ENCODE measurements at regions not wholly inside any gene's neighbourhood (a gene's known extent, or its start where the extent isn't known, plus 50 kb on each side); places are given as distances from the start of the nearest gene placed in this dataset.
"Not testable (repeated sequence)": the region's sequence is repeated elsewhere in the genome, so short reads cannot be mapped to it uniquely, and the experiment has no call there.

DNA sequence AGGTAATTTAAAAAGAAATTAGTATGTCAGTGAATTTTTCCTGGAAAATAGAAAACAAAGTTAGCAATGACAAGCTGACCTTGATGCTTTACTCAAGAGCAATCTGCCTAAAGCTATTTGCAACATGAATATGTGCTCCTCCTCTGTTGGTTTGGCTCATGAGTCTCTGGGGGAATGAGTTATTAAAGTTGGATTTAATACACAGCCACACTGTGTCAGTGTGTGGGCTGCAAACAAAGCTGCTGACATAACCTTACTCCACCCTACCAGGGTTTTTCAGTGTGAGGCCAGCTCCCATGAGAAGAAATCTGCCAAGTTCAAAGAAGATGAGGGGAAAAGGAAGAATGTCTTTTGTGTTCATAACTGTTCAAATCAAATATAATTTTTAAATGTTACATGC, 280.5 kb downstream of the TLL1 start:
- DNase-seq, result no peak

DNA sequence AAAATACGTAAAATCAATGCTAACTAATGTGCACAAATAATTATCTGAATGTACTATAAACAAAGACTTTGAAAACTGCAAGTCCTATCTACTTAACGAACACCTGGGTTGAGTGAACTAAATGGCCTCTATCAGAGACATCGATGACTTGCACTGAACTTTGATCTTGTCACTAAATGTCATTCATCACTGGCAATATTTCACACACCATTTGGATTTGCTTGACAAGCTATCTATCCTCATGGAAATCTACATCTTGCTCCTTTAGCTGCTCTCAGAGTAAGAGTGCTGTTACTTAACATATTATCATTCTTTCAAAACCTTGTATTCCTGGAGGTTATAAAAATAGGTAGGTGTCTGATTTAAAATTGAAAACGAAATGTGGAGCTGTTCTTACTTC, 289.3 kb downstream of the TLL1 start:
- DNase-seq, result no peak

DNA sequence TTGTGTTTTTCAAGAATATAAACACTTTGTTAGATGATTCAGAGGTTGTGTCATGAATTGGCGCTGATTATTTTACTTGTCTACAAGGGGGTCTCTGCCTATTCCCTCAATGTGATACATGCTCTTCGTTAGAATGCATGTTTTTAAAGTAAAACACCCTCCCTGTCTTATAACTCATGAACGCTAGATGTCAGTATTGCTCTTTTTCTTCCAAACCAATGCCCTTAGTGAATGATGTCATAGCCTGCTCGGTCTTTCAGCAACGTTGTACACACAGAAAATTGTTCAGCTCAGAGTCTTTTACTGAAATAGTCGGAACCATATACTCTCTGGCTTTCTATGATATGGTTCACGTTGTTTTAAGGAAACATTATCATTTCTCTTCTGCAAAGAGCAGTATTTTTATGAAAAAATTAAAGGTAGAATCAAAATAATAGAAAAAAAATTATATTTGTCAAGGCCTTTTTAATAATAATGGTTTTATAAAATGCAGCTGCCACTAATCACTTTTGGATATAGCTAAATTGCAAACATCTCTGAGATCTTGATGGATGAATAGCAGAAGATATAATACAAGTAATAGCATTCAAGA, 292.9 kb downstream of the TLL1 start:
- DNase-seq, result peak; percentile 34

DNA sequence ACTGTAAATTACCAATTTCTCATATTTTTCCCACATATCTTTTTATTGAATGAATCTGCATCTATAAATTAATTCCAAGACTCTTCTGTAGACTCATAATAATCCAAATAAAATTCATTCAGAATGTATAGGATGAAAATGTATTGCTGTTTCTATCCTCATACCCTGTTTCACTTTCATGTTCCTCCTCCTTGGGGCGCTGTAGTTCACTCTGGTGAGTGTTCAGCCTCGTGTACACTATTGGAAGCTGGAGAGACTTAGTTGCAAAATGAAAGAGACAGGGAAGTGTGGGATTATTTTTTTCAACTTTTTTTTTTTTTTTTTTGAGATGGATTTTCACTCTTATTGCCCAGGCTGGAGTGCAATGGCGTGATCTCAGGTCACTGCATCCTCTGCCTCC, 296.1 kb downstream of the TLL1 start:
- DNase-seq, result no peak

DNA sequence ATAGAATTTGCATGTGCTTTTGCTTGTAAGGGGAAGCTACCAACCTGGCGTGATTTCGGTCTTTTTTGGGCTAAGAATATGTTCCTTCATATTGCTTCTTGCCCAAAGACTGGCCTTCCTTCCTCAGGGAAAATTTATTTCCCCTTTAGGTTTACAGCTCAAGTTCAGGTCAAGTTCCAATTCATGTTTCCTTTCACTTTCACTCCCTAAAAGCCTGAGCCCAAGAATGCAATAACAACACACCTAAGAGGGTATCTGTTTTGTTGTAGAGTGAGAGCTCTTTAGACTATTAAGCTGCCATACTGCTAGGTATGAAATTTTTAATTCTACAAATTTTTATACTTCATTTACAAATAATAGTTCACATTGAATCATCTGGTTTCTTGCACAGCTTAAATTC, 299.6 kb downstream of the TLL1 start:
- DNase-seq, result no peak

DNA sequence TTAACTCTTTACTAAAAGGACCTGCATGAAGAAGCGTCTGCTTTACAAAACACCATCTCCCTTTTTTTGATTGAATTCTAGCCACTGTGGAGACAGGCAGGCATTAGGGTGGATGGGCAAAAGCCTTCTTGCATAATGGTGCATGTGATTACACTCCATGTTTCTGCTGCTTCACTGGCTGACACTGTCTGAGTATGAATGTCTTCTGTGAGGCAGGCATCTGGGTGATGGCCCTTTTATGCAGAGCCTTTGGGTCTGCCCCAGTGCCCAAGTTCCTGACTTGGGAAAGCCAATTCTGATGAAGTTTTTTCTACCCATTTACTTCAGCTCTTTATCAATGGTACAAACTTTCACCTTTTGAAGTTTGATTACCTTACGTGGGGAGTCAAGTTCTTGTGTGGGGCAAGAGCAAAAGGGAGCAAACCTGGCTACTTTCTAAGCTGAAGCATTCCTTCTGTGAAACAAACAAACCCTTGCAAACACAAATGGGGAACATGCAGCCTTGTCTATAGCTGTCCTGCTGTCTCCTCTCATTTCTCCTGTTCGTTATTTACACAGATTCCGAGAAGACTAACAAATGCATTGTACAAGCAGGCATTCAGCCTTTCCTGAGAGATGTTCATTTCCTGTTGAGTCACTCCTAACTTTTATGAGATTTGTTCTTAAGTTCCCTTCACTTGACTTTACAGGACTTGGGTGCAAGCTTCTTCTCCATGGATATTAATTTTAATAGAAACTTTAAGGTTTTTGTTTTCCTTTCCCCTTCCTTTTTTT, 301.9 kb downstream of the TLL1 start:
- no peak for DNase-seq

DNA sequence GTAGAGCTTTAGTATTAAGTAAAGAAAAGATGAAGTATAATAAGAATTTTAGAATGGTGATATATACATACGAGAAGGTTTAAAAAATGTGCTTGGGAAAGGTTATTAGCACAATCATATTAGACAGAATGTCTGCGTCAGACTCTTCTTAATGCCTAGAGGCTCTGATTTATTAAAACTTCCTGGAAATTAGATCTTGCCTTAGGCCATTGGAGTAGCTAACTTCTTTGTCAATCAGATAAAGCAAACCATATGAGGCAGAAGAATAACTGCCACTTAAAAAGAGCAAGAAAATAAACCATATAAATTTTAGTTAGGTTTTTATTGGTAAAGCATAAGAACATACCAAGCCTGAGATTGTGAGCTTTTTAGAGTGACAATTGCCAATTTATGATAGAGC, 309.1 kb downstream of the TLL1 start:
- DNase-seq, result no peak

DNA sequence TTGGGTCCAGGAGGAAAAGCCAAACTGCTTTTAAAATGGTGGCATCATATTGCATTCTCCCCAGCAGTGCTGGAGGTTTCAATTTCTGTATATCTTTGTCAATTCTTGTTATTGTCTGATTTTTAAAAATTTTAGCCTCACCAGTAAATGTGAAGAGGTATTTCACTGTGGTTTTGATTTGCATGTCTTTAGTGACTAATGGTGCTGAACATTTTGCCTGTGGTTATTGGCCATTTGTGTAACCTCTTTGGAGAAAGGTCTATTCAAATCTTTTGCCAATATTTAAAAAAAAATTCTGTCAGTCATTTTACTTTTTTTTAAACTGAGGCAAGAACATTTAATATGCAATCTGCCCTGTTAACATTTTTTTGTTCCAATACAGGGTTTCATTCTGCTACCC, 322.1 kb downstream of the TLL1 start:
- DNase-seq, result no peak

DNA sequence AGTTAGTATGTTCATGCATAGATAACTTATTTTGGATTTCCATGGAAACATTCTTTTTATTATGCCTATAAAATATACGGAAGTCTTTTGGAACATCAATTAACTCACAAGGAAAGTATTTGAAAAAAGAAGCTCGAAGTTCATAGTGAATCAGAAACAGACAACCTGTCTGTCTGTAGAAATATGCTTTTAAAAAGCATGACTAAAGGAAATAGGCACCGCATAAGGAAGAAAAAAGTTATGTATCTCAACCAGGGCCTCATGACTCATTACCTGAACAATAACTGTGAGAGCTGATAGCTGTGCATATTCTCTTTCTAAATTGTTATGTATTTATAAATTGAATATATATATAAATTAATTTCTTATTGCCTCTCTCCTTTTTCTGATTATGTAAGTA, 324.1 kb downstream of the TLL1 start:
- DNase-seq, result no peak

DNA sequence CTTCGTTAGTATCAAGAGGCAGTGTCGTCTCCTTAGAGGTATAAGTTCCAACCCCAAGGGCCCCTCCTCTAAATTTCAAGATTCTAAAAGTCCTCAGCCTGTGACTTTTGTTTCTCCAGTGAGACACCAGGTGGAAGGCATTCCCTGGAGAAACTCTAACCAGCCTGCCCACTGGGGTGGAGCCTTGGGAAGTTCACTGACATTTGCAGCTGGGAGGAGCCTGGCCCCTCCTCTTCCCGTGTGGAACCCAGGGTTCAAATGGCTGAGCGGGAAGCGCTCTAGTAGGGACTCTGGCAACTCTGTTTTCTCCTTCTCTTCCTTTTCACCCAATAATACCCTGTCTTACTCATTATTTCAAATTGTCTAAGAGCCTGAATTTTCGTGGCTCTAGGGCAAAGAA, 325.0 kb downstream of the TLL1 start:
- no peak for DNase-seq

DNA sequence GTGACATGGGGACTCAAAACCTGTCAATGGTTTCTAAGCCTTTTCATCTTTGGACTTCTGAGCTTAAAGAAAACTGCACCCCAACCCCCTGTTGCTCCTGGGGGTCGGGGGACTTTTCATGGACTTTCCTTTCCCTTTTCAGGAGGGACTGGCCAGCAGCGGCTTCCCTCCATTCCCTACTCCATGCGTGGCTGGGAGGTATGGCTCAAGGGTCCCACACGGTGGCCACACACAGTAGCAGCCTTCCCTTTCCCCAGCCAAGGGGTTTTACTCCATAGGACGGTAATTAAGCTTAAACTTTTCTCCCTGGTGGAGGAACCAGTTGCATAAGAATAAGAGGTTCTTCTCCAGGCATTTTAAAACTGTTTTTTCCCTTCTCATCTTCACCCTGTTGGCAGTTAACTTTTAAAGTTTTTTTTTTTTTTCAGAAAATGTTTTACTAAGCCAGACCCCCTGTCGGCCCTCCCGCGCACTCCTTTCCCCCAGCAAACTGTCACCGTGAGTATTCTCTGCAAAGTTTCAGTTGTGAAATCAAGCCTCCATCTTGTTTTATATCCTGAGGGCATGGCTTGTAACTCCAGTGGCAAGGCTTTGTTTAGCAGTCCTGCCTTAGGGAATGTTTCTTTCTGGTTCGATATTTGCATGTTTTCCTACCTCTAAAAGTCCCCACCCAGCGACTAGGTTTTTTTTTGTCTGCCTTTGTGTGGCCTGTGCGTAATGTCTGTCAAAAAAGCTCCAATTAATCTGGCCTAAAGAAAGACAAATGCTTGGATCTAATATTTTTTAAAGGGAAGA, 325.7 kb downstream of the TLL1 start:
- DNase-seq, result no peak

DNA sequence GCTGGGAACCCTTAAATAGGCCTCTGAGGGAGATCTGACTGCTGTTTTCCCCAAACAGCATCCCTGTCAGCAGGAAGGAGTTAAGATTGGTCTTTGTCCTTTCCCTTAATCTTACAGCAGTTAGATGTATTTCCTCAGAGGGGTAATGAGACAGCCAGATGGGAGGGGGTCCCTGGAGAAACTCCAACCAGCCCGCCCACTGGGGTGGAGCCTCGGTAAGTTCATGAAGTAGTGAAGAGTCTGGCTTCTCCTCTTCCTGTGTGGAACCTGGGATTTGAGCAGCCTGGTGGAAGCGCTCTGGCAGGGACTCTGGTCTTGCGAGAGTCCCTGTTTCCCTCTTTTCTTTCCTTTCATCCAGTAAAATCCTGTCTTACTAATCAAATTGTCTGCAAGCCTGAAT, 330.0 kb downstream of the TLL1 start:
- DNase-seq, result no peak

DNA sequence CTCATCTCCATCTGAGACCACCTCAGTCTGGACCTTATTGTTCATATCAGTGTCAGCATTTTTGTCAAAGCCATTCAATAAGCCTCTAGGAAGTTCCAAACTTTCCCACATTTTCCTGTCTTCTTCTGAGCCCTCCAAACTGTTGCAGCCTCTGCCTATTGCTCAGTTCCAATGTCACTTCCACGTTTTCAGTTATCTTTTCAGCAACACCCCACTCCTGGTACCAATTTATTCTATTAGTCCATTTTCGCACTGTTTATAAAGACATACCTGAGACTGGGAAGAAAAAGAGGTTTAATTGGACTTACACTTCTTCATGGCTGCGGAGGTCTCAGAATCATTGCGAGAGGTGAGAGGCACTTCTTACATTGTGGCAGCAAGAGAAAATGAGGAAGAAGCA, 339.3 kb downstream of the TLL1 start:
- DNase-seq, result not testable (repeated sequence)

DNA sequence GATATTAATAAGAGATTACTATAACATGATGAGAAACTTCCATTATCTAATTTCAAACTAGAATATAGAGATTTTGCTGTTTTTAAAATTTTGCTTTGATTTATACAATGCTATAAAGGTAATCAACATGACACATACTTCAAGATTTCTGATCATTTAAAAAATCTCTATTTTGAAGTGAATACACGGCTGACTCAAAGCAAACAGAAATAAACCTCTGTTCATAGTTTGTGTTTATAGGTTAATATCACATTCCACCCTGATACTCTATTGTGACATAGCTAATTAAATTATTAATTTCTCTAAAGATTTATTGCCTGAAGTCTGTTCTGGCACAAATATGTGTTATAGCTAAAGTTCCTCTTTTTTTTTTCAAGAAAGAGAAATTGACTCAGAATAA, 349.2 kb downstream of the TLL1 start:
- no peak for DNase-seq

DNA sequence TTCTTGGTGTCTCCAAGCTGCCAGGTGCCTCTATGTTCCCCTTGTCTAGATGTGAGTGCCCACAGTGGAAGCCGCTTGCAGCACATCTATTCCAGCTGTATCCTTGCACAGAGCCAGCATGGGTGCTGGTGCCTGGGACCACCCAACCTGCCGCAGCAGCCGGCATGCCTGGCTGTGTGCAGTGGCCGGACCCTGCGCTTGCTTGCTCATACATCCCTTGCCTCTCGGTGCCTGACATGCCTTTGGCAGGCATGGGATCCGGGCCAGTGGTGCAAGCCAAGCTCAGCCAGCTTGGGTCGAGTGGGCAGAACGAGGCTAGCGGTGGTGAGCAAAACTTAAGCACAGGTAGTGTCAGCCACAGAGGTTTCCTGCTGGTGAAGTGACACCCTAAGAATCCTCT, 355.1 kb downstream of the TLL1 start:
- no peak for DNase-seq

DNA sequence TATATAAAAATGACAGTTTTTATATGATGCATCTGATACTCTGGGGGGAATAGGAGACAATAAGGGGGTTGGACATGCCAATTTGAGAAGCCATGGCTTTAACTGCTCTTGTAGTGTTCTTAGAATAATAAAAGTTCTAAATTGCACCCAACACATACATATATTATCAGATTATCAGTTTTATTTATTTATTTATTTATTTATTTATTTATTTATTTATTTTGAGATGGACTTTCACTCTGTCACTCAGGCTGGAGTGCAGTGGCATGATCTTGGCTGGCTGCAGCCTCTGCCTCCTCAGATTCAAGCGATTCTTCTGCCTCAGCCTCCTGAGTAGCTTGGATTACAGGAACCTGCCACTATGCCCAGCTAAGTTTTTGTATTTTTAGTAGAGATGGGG, 356.8 kb downstream of the TLL1 start:
- DNase-seq, result no peak

DNA sequence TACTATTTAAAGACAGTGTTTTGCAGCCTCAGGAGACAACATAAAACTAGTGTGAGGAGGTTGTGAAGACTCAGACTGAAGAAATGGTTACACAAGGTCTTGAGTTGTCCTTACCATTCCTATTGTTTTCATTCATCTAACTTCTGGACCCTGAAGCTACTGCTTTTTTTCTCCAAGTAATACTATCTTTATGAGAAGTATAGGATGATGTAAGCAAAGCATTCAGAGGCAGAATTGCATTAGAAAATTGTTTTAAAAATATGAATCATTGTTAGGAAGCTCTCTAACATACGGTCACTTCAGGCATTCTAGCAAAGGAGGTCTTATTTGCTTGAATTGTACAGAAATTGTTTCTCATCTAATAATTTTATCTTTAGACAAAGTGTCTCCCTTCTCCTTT, 357.8 kb downstream of the TLL1 start:
- DNase-seq, result no peak

DNA sequence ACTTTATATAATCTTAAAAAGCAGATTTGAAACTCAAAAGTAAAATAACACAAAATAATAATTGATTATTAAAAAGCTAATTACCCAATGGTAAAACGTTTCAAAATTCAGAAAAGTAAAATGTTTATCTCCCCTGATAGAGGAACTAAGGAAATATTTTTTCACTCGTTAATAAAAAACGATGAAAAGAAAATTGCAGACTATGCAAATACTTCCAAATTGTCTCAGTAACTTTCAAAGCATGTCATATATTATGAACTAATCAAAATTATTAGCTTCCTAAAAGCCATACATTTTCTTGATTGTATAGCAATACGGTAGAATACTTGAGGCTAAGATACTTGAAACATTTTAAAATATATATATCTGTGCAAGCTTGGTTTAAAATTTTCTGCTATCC, 366.3 kb downstream of the TLL1 start:
- no peak for DNase-seq

DNA sequence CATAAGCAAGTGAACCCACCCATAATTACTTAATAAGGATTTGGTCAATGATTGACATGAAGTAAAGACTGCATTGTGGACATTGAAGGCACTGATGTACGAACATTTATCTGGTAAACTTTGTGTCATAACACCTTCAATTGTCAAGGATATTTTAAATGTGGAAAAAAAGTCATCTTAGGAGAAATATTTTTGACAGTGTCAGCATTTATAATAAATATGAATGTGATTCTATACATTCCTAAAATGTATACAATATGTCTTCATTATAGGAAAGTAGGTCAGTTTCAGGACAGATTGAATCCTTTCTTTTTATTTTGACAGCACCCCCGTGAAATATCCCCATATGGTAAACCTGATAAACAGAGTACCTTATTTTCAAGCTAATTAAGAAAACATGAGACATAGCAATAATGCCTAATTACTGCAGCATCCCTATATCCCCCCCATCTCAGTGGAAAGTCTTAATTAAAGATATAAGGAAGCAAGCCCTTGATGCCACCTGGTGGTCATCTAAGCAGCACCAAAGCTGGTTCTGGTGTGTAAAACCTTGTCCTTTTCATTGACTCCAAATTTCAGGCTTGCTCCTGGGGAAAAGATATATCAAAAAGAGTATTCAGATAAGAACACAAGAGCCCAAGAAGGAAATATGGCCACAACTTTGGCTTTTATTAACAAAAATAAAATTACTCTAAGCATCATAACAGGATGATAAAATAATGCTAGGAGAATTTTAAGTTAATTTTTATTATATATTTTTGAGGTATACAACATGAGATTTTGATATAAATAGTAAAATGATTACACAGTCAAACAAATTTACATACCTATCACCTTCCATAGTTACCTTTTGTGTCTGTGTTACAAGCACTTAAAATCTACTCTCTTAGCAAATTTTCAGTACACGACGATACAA, 379.7 kb downstream of the TLL1 start:
- no peak for DNase-seq

DNA sequence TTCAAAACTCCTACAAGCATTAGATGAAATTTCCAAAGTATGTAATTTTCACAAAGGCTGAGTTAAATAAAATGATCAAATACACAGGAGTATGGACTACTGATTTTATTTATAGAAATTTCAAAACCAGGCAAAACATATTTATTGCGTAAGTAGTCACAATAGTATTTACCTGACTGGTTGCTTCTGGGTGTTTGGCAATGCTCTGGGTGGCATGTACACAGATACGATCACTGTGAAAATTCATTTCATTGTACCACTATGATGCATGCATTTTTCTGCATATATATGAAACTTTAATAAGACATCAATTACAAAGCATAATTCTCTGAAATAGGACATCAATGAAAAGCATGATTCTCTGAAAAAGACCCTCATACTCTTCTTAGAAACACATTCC, 384.2 kb downstream of the TLL1 start:
- DNase-seq, result no peak

DNA sequence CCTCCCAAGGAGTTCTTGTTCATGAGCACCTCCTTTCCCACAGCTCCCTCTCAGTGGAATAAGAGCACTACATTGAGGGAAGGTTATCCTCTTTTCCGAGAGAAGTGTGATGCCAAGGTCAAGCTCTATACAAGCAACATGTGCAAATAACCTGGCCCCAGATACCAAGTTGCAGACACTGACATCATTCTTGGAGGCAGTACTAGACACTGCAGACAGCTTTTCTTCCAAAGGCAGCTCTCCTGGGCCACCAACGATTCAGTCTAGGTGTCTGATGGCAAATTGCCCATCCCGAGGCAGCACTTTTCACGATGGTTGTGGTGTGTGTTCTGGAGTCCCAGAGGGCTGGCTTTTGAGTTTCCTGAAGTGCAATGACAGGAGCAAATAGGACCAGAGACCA, 384.9 kb downstream of the TLL1 start:
- no peak for DNase-seq

DNA sequence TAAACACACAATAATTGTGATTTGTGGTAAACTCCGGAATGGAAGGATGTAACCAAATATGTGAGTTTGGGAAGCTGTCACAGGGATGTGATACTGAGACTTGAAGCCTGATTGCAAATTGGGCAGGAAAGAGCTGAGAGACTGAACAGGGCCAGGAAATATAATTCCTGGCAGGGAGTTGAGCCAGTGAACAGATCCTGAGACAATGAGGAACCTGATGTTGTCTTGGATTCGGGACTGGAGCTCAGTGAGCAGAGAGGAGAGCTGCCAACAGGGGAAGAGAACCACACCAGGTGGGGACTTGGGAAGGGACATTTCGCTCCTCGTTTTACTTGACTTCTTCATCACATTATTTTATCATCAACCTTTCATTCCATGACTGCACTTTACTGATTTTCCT, 386.0 kb downstream of the TLL1 start:
- no peak for DNase-seq

DNA sequence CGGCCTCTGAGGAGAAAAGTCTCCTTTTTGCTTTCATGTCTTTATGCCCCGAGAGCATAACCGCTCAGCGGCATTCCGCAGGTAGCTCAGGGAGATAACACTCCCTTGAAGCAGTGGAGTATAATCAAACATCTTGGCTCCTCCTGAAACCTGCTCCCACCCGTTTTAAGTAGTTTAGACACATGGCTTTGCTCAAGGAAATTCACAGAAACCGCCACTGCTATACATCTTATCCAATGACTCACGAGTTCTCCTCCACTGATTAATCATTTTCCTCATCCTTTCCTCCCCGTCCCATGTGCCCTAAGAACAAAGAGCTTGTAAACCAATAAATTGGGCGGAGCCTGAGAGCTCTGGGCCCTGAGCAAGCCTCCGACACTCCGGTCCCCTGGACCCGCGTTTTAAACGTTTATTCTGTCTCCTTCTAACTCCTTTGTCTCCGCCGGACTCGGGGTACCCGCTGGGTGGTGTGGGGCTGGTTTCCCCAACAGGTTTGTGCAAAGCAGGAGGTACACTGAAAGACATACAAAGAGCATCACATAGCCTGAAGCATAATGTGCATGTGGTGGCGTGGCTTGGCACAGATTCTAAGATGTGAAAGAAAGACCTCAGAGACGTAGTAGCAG, 401.2 kb downstream of the TLL1 start:
- DNase-seq, result no peak

Data from GF-D8 (cell line).